ENCODE measurements at regions not wholly inside any gene's neighbourhood (a gene's known extent, or its start where the extent isn't known, plus 50 kb on each side); places are given as distances from the start of the nearest gene placed in this dataset.

GRCh38 chr5:166772770-166773169, 1518.7 kb upstream of the WWC1 start:
- in situ Hi-C loops (cut with MboI): no loop called here
- TF ChIP-seq EZH2phosphoT487 (IDR thresholded peaks at IDR 0.05; ENCODE audit: insufficient read depth, low read depth) (no peak), EZH2 (IDR thresholded peaks at IDR 0.05; ENCODE audit: insufficient read depth, poor library complexity, severe bottlenecking) (no peak)
- peak; percentile 3 for DNase-seq

DNA sequence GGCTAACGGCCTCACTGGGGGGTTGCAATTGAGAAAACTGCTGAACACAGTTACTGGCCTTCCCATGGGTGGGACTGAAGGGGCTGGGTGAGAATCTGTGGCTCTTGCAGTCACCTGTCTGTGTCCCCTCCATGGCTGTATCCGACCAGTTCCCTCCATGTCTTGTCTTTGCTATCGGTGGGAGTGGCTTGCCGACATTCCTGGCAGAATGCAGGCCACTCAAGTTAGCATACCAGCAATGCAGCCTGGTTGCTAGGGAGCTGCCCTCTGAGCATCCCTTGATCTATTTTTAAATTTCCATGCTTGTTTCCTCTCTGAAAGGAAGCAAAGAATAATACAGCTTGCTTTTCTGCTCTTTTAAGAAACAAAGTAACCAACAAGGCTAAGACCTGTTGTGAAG, 1509.7 kb upstream of the WWC1 start:
- in situ Hi-C loops (cut with MboI): no loop called here
- H3K4me3 ChIP-seq: no peak overlapping the region
- H3F3A ChIP-seq (ENCODE audit: insufficient read depth): no peaks in the 10 kb centered on the region
- TF ChIP-seq EZH2 (IDR thresholded peaks at IDR 0.05; ENCODE audit: insufficient read depth, poor library complexity, severe bottlenecking): no peak
- no peak for TF ChIP-seq EZH2phosphoT487 (IDR thresholded peaks at IDR 0.05; ENCODE audit: insufficient read depth, low read depth)
- DNase-seq: no peak
- H3K79me2 ChIP-seq (ENCODE audit: insufficient read depth): no peaks in the 10 kb centered on the region
- no peaks in the 10 kb centered on the region for H3K36me3 ChIP-seq (ENCODE audit: low read depth)
- WGBS, 2 experiments (ENCODE audit: low coverage in 1 of 2, low lambda C conversion rate in 2 of 2, missing lambda C conversion rate in 2 of 2): 11 to 13% methylated on average over 4 of the region's 4 CpGs
- no peaks in the 10 kb centered on the region for H3K9me3 ChIP-seq (ENCODE audit: low read depth)
- H3K4me1 ChIP-seq (ENCODE audit: insufficient read depth): no peaks in the 10 kb centered on the region
- H3K9ac ChIP-seq: no peak overlapping the region
- no peaks in the 10 kb centered on the region for H4K20me1 ChIP-seq (ENCODE audit: insufficient read depth)
- no peaks in the 10 kb centered on the region for H3K27me3 ChIP-seq (replicated peaks; ENCODE audit: insufficient read depth)
- no peak overlapping the region for H2AFZ ChIP-seq
- H3K4me2 ChIP-seq (ENCODE audit: unreplicated experiment): no peak overlapping the region
- no peak overlapping the region for H3K27ac ChIP-seq
- H3K9me2 ChIP-seq (ENCODE audit: insufficient read depth): no peaks in the 10 kb centered on the region

More at GRCh38 chr5:166772770-166773169, 1518.7 kb upstream of the WWC1 start:
- no peaks in the 10 kb centered on the region for H4K20me1 ChIP-seq (ENCODE audit: insufficient read depth)
- H3K27ac ChIP-seq: no peak overlapping the region
- H3K4me1 ChIP-seq (ENCODE audit: insufficient read depth): no peaks in the 10 kb centered on the region
- H3K36me3 ChIP-seq (ENCODE audit: low read depth): no peaks in the 10 kb centered on the region
- no peak overlapping the region for H2AFZ ChIP-seq
- H3K27me3 ChIP-seq (replicated peaks; ENCODE audit: insufficient read depth): no peaks in the 10 kb centered on the region
- no peaks in the 10 kb centered on the region for H3F3A ChIP-seq (ENCODE audit: insufficient read depth)
- H3K4me2 ChIP-seq (ENCODE audit: unreplicated experiment): no peak overlapping the region
- H3K9me3 ChIP-seq (ENCODE audit: low read depth): no peaks in the 10 kb centered on the region
- no peaks in the 10 kb centered on the region for H3K79me2 ChIP-seq (ENCODE audit: insufficient read depth)
- 0% methylated on average over 1 of the region's 1 CpG for WGBS, 2 experiments (ENCODE audit: low coverage in 1 of 2, low lambda C conversion rate in 2 of 2, missing lambda C conversion rate in 2 of 2)
- no peaks in the 10 kb centered on the region for H3K9me2 ChIP-seq (ENCODE audit: insufficient read depth)
- no peak overlapping the region for H3K9ac ChIP-seq
- no peak overlapping the region for H3K4me3 ChIP-seq

- Histone ChIP-seq H3K79me2 (ENCODE audit: insufficient read depth) (no peaks in the 10 kb centered on the region), H3K4me2 (ENCODE audit: unreplicated experiment) (no peak overlapping the region), H3F3A (ENCODE audit: insufficient read depth) (no peaks in the 10 kb centered on the region), H4K20me1 (ENCODE audit: insufficient read depth) (no peaks in the 10 kb centered on the region), H3K36me3 (ENCODE audit: low read depth) (no peaks in the 10 kb centered on the region), H3K9me2 (ENCODE audit: insufficient read depth) (no peaks in the 10 kb centered on the region), H3K27ac (no peak overlapping the region), H2AFZ (no peak overlapping the region), H3K4me3 (no peak overlapping the region), H3K9ac (no peak overlapping the region), H3K27me3 (replicated peaks; ENCODE audit: insufficient read depth) (no peaks in the 10 kb centered on the region), H3K4me1 (ENCODE audit: insufficient read depth) (no peaks in the 10 kb centered on the region), H3K9me3 (ENCODE audit: low read depth) (no peaks in the 10 kb centered on the region)
- no peak for DNase-seq
- in situ Hi-C loops (cut with MboI): no loop called here
- TF ChIP-seq EZH2 (IDR thresholded peaks at IDR 0.05; ENCODE audit: insufficient read depth, poor library complexity, severe bottlenecking): no peak
- TF ChIP-seq EZH2phosphoT487 (IDR thresholded peaks at IDR 0.05; ENCODE audit: insufficient read depth, low read depth): no peak
- 55 to 59% methylated on average over 19 of the region's 29 CpGs for WGBS, 2 experiments (ENCODE audit: low coverage in 1 of 2, low lambda C conversion rate in 2 of 2, missing lambda C conversion rate in 2 of 2)
Measured at GRCh38 chr5:166784545-166785078, 1506.8 kb upstream of the WWC1 start.

- no peak overlapping the region for H2AFZ ChIP-seq
- H3F3A ChIP-seq (ENCODE audit: insufficient read depth): no peaks in the 10 kb centered on the region
- H3K27me3 ChIP-seq (replicated peaks; ENCODE audit: insufficient read depth): no peaks in the 10 kb centered on the region
- H3K4me3 ChIP-seq: no peak overlapping the region
- H3K4me1 ChIP-seq (ENCODE audit: insufficient read depth): no peaks in the 10 kb centered on the region
- no peak overlapping the region for H3K4me2 ChIP-seq (ENCODE audit: unreplicated experiment)
- 11 to 19% methylated on average over 2 of the region's 2 CpGs for WGBS, 2 experiments (ENCODE audit: low coverage in 1 of 2, low lambda C conversion rate in 2 of 2, missing lambda C conversion rate in 2 of 2)
- no peak overlapping the region for H3K27ac ChIP-seq
- no peaks in the 10 kb centered on the region for H3K36me3 ChIP-seq (ENCODE audit: low read depth)
- DNase-seq: no peak
- H3K9ac ChIP-seq: no peak overlapping the region
- H3K79me2 ChIP-seq (ENCODE audit: insufficient read depth): no peaks in the 10 kb centered on the region
- H3K9me3 ChIP-seq (ENCODE audit: low read depth): no peaks in the 10 kb centered on the region
- H4K20me1 ChIP-seq (ENCODE audit: insufficient read depth): no peaks in the 10 kb centered on the region
- in situ Hi-C loops (cut with MboI): no loop called here
- H3K9me2 ChIP-seq (ENCODE audit: insufficient read depth): no peaks in the 10 kb centered on the region
- TF ChIP-seq EZH2 (IDR thresholded peaks at IDR 0.05; ENCODE audit: insufficient read depth, poor library complexity, severe bottlenecking): no peak
- TF ChIP-seq EZH2phosphoT487 (IDR thresholded peaks at IDR 0.05; ENCODE audit: insufficient read depth, low read depth): no peak
Measured at GRCh38 chr5:166786178-166786577, 1505.3 kb upstream of the WWC1 start.

- no peaks in the 10 kb centered on the region for H3K4me1 ChIP-seq (ENCODE audit: insufficient read depth)
- no peak overlapping the region for H3K4me2 ChIP-seq (ENCODE audit: unreplicated experiment)
- H2AFZ ChIP-seq: no peak overlapping the region
- in situ Hi-C loops (cut with MboI): no loop called here
- no peak overlapping the region for H3K27ac ChIP-seq
- H3K27me3 ChIP-seq (replicated peaks; ENCODE audit: insufficient read depth): no peaks in the 10 kb centered on the region
- no peaks in the 10 kb centered on the region for H3F3A ChIP-seq (ENCODE audit: insufficient read depth)
- H3K9me3 ChIP-seq (ENCODE audit: low read depth): no peaks in the 10 kb centered on the region
- H3K36me3 ChIP-seq (ENCODE audit: low read depth): no peaks in the 10 kb centered on the region
- DNase-seq: no peak
- H3K9ac ChIP-seq: no peak overlapping the region
- no peaks in the 10 kb centered on the region for H3K9me2 ChIP-seq (ENCODE audit: insufficient read depth)
- no peak overlapping the region for H3K4me3 ChIP-seq
- no peaks in the 10 kb centered on the region for H4K20me1 ChIP-seq (ENCODE audit: insufficient read depth)
- 53 to 56% methylated on average over 8 of the region's 8 CpGs for WGBS, 2 experiments (ENCODE audit: low coverage in 1 of 2, low lambda C conversion rate in 2 of 2, missing lambda C conversion rate in 2 of 2)
- TF ChIP-seq EZH2phosphoT487 (IDR thresholded peaks at IDR 0.05; ENCODE audit: insufficient read depth, low read depth): no peak
- no peak for TF ChIP-seq EZH2 (IDR thresholded peaks at IDR 0.05; ENCODE audit: insufficient read depth, poor library complexity, severe bottlenecking)
- H3K79me2 ChIP-seq (ENCODE audit: insufficient read depth): no peaks in the 10 kb centered on the region
Measured at GRCh38 chr5:166786889-166787288, 1504.6 kb upstream of the WWC1 start.
